MCF 10A (cell line): ENCODE measurements at regions not wholly inside any gene's neighbourhood (a gene's known extent, or its start where the extent isn't known, plus 50 kb on each side); places are given as distances from the start of the nearest gene placed in this dataset.

Experiments used
- BruUV-seq: library from RNA; stranded (reverse); fragments of 400-500 nt; replicated peaks from 2 replicates; lab custom pipeline; 2021; lab: Mats Ljungman, UMichigan
- CTCF ChIA-PET: fragments of 300-600 bp; sonication (Branson Sonifier 250); formaldehyde crosslinking; extraction: SDS; loops from one replicate; lab custom pipeline; 2021; ENCODE audit warnings: antibody characterized with exemption, inconsistent platforms; lab: Yijun Ruan, JAX
- POLR2A ChIA-PET: fragments of 300-600, 350-650 bp; sonication (Branson Sonifier 250); formaldehyde crosslinking; extraction: SDS; loops from one replicate; lab custom pipeline; 2020; ENCODE audit warnings: antibody characterized with exemption, inconsistent platforms; lab: Yijun Ruan, JAX
- DNase-seq: peaks from one replicate; pipeline ENCODE4 v3.0.0-alpha.2; 2018; ENCODE audit not compliant: unreplicated experiment
- H3K27ac Mint-ChIP-seq: one replicate; pipeline ENCODE4 v1.8.0; 2022; ENCODE audit warnings: mild to moderate bottlenecking, low read depth, mixed read lengths; ENCODE audit not compliant: unreplicated experiment
- H3K27me3 Mint-ChIP-seq: one replicate; pipeline ENCODE4 v1.8.0; 2022; ENCODE audit warnings: mixed read lengths; ENCODE audit not compliant: insufficient read depth, unreplicated experiment
- H3K36me3 Mint-ChIP-seq: one replicate; pipeline ENCODE4 v1.8.0; 2022; ENCODE audit warnings: mild to moderate bottlenecking, moderate library complexity, mixed read lengths; ENCODE audit not compliant: insufficient read depth, unreplicated experiment
- H3K4me1 Mint-ChIP-seq: one replicate; pipeline ENCODE4 v1.8.0; 2022; ENCODE audit warnings: mixed read lengths; ENCODE audit not compliant: insufficient read depth, unreplicated experiment
- H3K4me3 Mint-ChIP-seq: one replicate; pipeline ENCODE4 v1.8.0; 2022; ENCODE audit warnings: mild to moderate bottlenecking, moderate library complexity, mixed read lengths; ENCODE audit not compliant: unreplicated experiment
- H3K9me3 Mint-ChIP-seq: one replicate; pipeline ENCODE4 v1.8.0; 2022; ENCODE audit warnings: mixed read lengths; ENCODE audit not compliant: unreplicated experiment
- intact Hi-C: fragments of 100-400 bp; cut with micrococcal nuclease; formaldehyde crosslinking; loops from 2 replicates; pipeline ENCODE4 v1.14.1; 2022
- TF ChIP-seq, protein P1 (sequence below): fragments of 200-600 bp; IDR thresholded peaks from one replicate; pipeline ENCODE4 v1.8.0; 2022; ENCODE audit warnings: antibody characterized with exemption, mild to moderate bottlenecking; ENCODE audit not compliant: unreplicated experiment

DNA sequence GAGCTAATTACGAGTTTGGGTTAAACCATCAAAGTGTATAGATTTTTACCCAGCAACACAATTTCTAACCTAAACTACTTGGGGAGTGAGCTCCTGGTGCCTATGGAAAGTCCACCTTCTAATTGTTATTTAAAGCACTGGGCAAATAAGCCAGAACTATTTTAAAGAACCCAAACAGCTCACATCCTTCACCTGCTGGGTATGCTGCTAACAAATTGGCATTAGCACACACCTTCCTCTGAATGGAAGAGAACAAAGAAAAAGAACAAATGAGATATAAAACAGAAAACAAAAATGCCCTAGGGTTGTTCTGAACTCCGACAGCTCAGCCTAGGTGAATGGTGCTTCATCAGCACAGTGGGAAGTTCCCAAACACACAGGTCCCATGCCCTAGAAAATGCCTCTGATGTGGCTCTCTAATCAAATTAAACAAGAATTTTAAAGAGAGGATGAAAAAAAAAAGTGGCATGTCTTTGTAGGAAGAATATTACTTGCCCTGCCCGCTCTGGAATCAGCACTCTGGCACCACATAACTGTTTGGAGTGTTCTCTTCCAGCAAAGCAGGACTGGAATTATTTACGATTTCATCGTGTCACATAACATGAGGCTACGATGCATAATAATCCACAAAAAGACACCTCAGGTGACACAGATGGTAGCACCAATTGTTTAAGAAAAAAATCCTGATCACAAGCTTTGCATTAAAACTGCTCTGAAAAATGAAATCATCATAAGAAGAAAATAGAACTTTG is 334.4 kb downstream of the GBE1 start:
- Mint-ChIP-seq H3K36me3 (no peaks in the 10 kb centered on the region), H3K9me3 (no peaks in the 10 kb centered on the region), H3K4me1 (no peaks in the 10 kb centered on the region), H3K27ac (no peak overlapping the region), H3K4me3 (no peak overlapping the region), H3K27me3 (no peaks in the 10 kb centered on the region)
- BruUV-seq = no TSS peak
- TF ChIP-seq, protein P1, sequence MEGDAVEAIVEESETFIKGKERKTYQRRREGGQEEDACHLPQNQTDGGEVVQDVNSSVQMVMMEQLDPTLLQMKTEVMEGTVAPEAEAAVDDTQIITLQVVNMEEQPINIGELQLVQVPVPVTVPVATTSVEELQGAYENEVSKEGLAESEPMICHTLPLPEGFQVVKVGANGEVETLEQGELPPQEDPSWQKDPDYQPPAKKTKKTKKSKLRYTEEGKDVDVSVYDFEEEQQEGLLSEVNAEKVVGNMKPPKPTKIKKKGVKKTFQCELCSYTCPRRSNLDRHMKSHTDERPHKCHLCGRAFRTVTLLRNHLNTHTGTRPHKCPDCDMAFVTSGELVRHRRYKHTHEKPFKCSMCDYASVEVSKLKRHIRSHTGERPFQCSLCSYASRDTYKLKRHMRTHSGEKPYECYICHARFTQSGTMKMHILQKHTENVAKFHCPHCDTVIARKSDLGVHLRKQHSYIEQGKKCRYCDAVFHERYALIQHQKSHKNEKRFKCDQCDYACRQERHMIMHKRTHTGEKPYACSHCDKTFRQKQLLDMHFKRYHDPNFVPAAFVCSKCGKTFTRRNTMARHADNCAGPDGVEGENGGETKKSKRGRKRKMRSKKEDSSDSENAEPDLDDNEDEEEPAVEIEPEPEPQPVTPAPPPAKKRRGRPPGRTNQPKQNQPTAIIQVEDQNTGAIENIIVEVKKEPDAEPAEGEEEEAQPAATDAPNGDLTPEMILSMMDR = no peak
- intact Hi-C loops = no loop called here
- CTCF ChIA-PET = interaction anchor here (0.7 to 2.4 kb wide), 4 partner anchors 8 to 216 kb away, joined by 3 to 14 read pairs (median 4); no protein-coding TSS in a partner anchor
- POLR2A ChIA-PET = interaction anchor here (0.6 to 1.5 kb wide), 4 partner anchors 10 to 459 kb away, joined by 3 read pairs; no protein-coding TSS in a partner anchor
- DNase-seq = no peak

DNA sequence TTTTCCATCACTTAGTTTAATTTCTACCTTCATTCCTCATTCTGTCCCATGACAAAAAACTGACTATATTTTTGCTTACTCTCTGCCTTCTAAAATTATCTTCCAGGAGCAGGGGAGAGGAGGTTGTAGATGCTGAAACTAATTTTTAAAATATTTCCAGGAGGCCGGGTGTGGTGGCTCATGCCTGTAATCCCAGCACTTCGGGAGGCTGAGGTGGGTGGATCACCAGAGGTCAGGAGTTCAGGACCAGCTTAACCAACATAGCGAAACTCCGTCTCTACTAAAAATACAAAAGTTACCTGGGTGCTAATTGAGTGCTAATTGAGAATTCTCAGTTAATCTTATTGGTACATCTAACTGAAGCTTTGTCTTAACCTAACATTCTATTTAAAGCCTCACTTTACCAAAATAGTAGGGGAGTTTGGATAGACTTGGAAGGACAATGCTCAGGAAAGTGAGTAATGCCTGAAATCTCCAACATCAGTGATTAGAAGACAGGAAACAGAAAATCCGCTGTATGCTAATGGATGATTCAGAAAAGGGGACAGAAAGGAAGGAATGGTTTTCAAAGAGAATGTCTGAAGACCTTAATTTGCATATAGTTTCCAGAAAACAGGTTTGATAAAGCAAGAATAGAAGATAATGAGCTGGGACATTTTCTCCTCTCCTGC is 336.1 kb downstream of the GBE1 start:
- intact Hi-C loops = no loop called here
- no peaks in the 10 kb centered on the region for H3K36me3 Mint-ChIP-seq
- TF ChIP-seq, protein P1 = no peak
- H3K27ac Mint-ChIP-seq = no peak overlapping the region
- BruUV-seq = no TSS peak
- H3K9me3 Mint-ChIP-seq = no peaks in the 10 kb centered on the region
- ChIA-PET POLR2A (interaction anchor here (0.6 kb wide), 1 partner anchor 42 kb away, joined by 3 read pairs; no protein-coding TSS in a partner anchor), CTCF (interaction anchor here (1.2 to 1.5 kb wide), 2 partner anchors 8 to 156 kb away, joined by 3 read pairs; no protein-coding TSS in a partner anchor)
- H3K4me1 Mint-ChIP-seq = no peaks in the 10 kb centered on the region
- H3K4me3 Mint-ChIP-seq = no peak overlapping the region
- DNase-seq = no peak
- H3K27me3 Mint-ChIP-seq = no peaks in the 10 kb centered on the region

DNA sequence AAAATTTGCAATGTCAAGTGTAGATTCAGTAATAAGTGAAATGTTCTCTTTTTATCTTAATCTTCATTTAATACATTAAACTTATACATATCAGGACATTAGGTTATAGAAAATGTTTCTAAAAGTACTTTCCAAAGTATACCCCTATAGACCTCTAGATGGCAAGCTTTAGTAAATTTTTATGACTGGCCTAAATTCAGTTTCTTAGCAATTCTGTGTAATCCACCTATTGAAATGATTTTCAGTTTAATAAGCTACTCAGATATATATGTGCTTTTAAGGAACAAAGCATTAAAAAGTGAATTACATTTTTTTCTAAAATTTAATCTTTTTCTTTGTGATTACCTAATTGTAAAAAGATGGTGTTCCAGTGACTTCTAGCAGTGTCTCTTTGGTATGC is 342.2 kb downstream of the GBE1 start:
- ChIA-PET POLR2A (no interaction called here), CTCF (interaction anchor here (0.5 to 2.8 kb wide), 20 partner anchors 9 to 225 kb away, joined by 3 to 14 read pairs (median 3); no protein-coding TSS in a partner anchor)
- no peaks in the 10 kb centered on the region for H3K9me3 Mint-ChIP-seq
- no peak overlapping the region for H3K27ac Mint-ChIP-seq
- TF ChIP-seq, protein P1 = peak; percentile 27
- peak; percentile 9 for DNase-seq
- H3K36me3 Mint-ChIP-seq = no peaks in the 10 kb centered on the region
- BruUV-seq = no TSS peak
- H3K4me3 Mint-ChIP-seq = no peak overlapping the region
- intact Hi-C loops = loop anchor here (5.0 kb wide), 2 partner anchors 163 to 713 kb away; no protein-coding TSS in a partner anchor
- no peaks in the 10 kb centered on the region for H3K4me1 Mint-ChIP-seq
- no peaks in the 10 kb centered on the region for H3K27me3 Mint-ChIP-seq

DNA sequence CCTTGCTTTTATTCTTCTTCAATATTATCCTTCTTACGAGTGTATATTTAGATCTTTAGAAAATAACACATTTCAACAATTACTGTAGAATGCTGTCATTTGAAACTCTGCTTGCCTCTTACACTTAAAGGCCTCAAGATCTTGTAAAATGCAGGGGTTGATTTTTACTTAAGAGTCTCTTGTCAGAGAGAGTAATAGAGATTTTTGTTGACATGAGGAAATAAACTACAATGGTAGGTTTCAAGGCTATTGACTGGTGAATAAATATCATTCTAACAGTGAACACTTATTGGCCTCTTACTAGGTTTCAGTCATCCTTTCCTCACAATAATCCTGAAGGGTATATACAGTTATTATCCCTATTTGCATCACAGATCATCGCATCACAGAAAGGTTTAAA is 344.6 kb downstream of the GBE1 start:
- Mint-ChIP-seq H3K4me3 (no peak overlapping the region), H3K27me3 (no peaks in the 10 kb centered on the region), H3K4me1 (no peaks in the 10 kb centered on the region), H3K36me3 (no peaks in the 10 kb centered on the region), H3K9me3 (no peaks in the 10 kb centered on the region), H3K27ac (no peak overlapping the region)
- DNase-seq = no peak
- ChIA-PET POLR2A (no interaction called here), CTCF (interaction anchor here (0.6 to 0.9 kb wide), 4 partner anchors 9 to 707 kb away, joined by 3 read pairs; no protein-coding TSS in a partner anchor)
- TF ChIP-seq, protein P1 = no peak
- no TSS peak for BruUV-seq
- intact Hi-C loops = loop anchor here (5.0 kb wide), 2 partner anchors 165 to 715 kb away; no protein-coding TSS in a partner anchor
